ENCODE measurements at regions not wholly inside any gene's neighbourhood (a gene's known extent, or its start where the extent isn't known, plus 50 kb on each side); places are given as distances from the start of the nearest gene placed in this dataset.

- 44 to 53% methylated on average over 2 of the region's 2 CpGs for WGBS, 2 donors
- intact Hi-C loops (cut with DNase I): no loop called here
- Histone ChIP-seq H3K27ac (no peak overlapping the region), H3K4me1 (no peaks in the 10 kb centered on the region), H3K36me3 (no peaks in the 10 kb centered on the region), H3K9me3 (no peaks in the 10 kb centered on the region), H3K4me3 (no peak overlapping the region), H3K27me3 (no peaks in the 10 kb centered on the region)
- ATAC-seq: no peak
- no peak for DNase-seq
- no peak for FAIRE-seq
- no peak for TF ChIP-seq CTCF (IDR thresholded peaks at IDR 0.05)
Observed at GRCh38 chr6:66931787-66932186, 1224.8 kb upstream of the EYS start.

DNA sequence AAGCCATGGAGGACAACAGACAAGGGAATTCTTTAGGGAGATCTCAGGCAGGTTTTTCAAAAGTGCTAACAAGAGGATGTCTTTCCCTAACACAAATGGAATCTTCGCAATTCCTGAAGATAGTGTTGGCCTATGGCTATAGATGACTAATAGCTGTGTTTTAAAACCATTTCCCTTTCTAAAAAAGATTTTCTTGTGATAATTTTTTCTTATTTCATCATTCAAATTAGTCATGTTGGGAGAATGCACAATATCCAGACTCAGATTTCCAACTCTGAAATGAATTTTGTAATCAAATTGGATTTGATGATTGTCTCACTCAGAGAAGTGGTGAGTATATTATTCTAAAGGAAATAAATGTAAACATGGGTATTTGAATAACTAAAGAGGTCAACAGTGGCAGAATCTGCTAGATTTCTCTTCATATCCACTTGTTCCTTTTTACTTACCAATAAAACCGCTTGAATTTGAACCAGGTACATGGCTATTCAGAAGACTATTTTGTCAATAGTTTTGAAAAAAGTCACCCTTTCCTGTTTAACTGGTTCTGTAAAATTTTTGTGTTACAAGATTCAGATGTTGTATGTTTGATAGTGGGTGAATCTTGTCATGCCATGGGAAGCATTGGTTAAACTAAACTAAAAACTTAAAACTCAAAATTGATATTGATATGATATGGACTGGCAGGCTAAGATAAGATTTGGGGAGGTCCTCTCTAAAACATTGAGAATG is 1223.7 kb upstream of the EYS start:
- Histone ChIP-seq H3K4me3 (no peak overlapping the region), H3K36me3 (no peaks in the 10 kb centered on the region), H3K9me3 (no peaks in the 10 kb centered on the region), H3K27me3 (no peaks in the 10 kb centered on the region), H3K27ac (no peak overlapping the region), H3K4me1 (no peaks in the 10 kb centered on the region)
- DNase-seq: no peak
- no peak for ATAC-seq
- 54 to 66% methylated on average over 2 of the region's 2 CpGs for WGBS, 2 donors
- FAIRE-seq: no peak
- intact Hi-C loops (cut with DNase I): no loop called here
- no peak for TF ChIP-seq CTCF (IDR thresholded peaks at IDR 0.05)

- intact Hi-C loops (cut with DNase I): no loop called here
- Histone ChIP-seq H3K36me3 (no peaks in the 10 kb centered on the region), H3K4me1 (no peaks in the 10 kb centered on the region), H3K27me3 (no peaks in the 10 kb centered on the region), H3K9me3 (no peaks in the 10 kb centered on the region), H3K4me3 (no peak overlapping the region), H3K27ac (no peak overlapping the region)
- TF ChIP-seq CTCF (IDR thresholded peaks at IDR 0.05): no peak
- FAIRE-seq (no peak), DNase-seq (no peak), ATAC-seq (no peak)
- 75 to 90% methylated on average over 5 of the region's 5 CpGs for WGBS, 2 donors
Observed at GRCh38 chr6:66926060-66926459, 1219.0 kb upstream of the EYS start.

GRCh38 chr6:66913657-66914056 is 1206.6 kb upstream of the EYS start:
- ATAC-seq (no peak), DNase-seq (no peak), FAIRE-seq (no peak)
- no peak overlapping the region for H3K4me3 ChIP-seq
- no peaks in the 10 kb centered on the region for H3K4me1 ChIP-seq
- no peak overlapping the region for H3K27ac ChIP-seq
- H3K27me3 ChIP-seq: no peaks in the 10 kb centered on the region
- intact Hi-C loops (cut with DNase I): no loop called here
- no peak for TF ChIP-seq CTCF (IDR thresholded peaks at IDR 0.05)
- no peaks in the 10 kb centered on the region for H3K9me3 ChIP-seq
- H3K36me3 ChIP-seq: no peaks in the 10 kb centered on the region
- 42 to 54% methylated on average over 2 of the region's 2 CpGs for WGBS, 2 donors

DNA sequence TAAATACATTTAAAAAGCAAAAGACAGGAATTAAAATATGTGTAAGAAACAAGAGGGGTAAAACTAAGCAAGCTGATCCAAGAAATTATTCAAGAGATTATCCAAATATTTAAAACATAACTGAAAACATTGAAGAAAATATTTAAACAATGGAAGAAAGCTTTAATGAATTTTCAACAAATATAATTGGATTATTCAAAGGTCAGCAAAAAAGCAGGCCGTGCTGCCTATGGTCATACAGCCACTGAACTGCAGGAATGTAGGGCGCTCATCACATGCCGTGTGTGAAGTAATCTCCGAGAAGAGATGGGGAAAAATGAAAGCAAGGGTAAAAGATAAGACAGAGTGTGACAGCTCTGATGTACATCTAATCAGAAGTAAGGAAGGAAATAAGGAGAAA is 1195.4 kb upstream of the EYS start:
- ATAC-seq (no peak), DNase-seq (no peak), FAIRE-seq (no peak)
- WGBS, 2 donors: 34 to 52% methylated on average over 4 of the region's 4 CpGs
- H3K36me3 ChIP-seq: no peaks in the 10 kb centered on the region
- H3K4me1 ChIP-seq: no peaks in the 10 kb centered on the region
- no peaks in the 10 kb centered on the region for H3K27me3 ChIP-seq
- no peak for TF ChIP-seq CTCF (IDR thresholded peaks at IDR 0.05)
- H3K27ac ChIP-seq: no peak overlapping the region
- intact Hi-C loops (cut with DNase I): no loop called here
- H3K9me3 ChIP-seq: no peaks in the 10 kb centered on the region
- H3K4me3 ChIP-seq: no peak overlapping the region

All from pancreas (tissue), 10 donors.